Urothelium cell line (cell line): ENCODE measurements at regions not wholly inside any gene's neighbourhood (a gene's known extent, or its start where the extent isn't known, plus 50 kb on each side); places are given as distances from the start of the nearest gene placed in this dataset.
"Not testable (repeated sequence)": the region's sequence is repeated elsewhere in the genome, so short reads cannot be mapped to it uniquely, and the experiment has no call there.

Source experiments
- DNase-seq: peaks from one replicate; pipeline ENCODE4 v3.0.0; 2011; ENCODE audit warnings: low spot score, mixed read lengths
- FAIRE-seq: peaks from 2 replicates; lab custom pipeline; 2011; peaks lifted over from hg19 to GRCh38; lab: Jason Lieb, UNC

DNA sequence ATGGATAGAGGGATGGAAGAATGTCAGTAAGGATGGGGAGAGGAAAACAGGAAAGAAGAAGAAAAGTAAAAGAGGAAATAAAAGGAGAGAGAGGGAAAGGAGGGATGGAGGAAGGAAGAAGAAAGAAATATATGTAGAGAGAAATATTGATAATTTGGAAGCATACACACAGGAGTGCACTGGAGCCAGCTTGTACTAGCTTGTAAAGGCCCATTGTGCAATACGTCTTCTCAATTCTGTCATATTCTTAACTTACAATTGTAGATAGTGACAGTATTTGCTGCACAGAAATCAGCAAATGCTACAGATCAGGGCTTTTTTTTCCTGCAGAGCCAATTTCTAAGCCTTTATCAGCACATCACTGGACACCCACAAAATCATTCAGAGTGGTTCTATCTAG is 458.8 kb upstream of the WWC1 start:
- FAIRE-seq, result no peak

DNA sequence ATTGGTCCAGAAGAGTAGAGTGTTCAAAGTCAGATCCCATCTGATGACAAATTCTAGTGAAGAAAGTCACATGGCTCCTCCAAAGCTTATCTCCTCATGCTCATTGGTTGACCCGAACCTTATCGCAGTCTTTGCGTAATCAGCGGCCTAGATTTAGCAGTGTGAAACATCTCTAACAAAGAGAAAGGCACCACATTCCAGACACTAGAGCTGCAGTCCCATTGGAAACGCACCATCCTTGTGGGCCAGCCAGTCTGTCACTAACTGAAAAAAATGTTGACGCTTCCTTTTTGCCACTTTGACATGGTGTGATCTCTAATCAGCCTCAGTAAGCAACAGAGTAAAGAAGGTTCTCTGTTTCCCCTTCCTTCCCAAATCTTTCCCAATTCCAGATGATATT is 458.0 kb upstream of the WWC1 start:
- FAIRE-seq (no peak), DNase-seq (no peak)

More for the DNA sequence above, 458.8 kb upstream of the WWC1 start:
- no peak for DNase-seq

DNA sequence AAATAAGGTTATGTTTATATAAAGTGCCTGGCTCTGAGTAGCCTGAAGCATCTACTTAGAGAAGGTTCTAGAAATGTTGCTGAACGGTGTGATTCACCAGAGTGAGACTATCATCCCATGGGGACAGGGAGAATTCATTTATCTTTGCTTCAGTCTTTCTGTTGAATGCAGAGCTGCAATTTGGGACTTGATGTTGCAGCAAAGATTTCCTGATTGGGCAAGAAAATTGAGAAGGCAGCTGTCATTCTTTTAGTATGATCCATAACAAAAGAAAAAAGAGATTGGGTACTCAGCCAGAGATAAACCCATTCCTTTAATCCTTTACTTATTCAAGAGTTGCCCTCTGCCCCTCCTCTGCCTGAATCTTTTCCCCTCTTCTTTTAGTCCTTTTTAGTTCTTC is 456.3 kb upstream of the WWC1 start:
- DNase-seq (no peak), FAIRE-seq (no peak)

DNA sequence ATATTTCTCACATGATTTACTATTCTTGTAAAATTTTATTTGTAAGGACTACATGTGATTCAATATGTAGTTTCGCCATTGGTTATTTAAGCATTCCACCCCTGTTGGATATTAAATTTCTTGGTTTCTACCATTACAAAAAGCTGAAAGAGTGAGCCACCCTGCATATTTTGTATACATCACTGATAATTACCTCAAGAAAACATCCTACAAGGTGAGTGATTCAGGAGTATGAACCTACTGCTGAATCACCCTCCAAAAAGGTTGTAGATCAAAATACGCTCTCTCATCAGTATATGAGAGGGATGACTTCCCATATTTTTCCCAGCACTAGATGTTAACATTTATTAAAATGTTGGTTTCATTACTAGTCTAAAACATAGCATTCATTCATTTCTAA is 454.3 kb upstream of the WWC1 start:
- DNase-seq (no peak), FAIRE-seq (no peak)

DNA sequence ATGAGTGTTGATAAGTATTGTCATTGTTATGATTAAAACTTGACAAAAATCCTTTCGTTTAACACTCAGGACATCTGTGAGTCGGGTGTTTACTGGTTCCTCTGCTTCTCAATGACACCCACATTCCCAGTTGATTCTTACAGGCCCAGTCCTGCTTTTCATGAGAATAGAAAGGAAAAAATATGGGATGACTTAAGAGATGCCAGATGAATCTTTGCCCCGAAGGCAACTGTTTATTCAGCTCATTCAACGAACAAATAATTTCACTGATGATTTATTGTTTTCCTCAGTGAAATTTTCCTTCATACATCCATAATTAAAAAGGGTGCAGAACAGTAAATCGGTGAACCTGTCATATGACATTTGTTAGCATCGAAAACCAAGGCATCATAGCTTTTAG is 452.4 kb upstream of the WWC1 start:
- DNase-seq, result no peak
- FAIRE-seq, result no peak

DNA sequence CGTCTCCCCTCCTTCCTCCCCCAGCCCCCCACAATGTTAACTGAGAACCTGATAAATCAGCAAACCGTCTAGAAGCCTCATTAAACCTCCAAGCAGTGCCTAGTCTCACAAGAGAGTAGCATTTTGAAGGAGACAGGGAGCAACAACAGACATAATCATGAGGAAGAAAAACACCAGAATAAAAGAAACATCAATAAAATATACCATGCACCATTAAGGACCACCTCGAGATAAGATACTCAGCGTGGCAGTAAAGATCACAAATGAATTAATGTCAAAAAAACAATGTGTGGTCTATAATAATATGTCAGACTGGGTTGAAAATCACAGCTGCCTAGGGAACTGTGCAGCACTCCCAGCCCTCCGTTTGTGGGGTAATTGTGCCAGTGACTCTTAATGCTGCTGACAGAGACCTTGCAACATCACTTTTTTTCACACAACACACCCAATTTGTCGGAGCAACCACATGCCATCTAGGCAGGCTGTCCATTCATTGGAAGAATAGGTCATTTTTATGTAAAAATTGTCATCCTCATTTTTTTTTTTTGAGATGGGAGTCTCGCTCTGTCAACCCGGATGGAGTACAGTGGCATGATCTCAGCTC is 450.8 kb upstream of the WWC1 start:
- DNase-seq (no peak), FAIRE-seq (no peak)

DNA sequence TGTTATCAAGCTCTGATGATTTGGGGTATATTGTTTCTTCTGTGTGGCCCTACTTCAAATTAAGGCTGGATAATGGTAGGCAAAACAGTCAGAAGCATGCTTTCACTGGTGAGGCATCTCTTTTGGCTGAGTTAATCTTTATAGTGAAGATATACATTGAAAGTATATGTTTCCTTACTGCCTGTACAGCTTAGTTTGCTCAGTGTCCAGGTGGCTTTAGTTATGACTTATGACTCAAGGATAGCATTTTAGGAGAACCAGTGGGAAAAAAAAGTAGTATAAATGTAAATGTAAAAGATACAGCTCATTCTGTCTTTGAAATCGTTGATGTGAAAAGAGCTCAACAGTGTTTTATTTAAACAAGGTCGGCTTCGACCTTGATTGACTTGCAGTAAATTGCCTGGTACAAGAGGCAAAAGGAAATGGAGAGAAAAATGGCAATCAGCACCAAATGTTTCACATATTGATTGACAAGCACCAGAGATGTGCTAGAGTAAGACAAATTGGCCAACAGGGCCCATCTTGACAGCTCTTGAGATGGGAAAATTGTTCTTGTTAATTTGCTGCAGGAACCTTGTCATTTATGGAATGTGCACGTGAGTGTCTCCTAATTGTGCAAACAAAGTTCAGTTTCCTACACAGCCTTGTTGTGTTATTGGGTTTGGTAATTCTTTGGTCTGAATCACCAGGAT is 447.4 kb upstream of the WWC1 start:
- FAIRE-seq, result no peak
- no peak for DNase-seq

DNA sequence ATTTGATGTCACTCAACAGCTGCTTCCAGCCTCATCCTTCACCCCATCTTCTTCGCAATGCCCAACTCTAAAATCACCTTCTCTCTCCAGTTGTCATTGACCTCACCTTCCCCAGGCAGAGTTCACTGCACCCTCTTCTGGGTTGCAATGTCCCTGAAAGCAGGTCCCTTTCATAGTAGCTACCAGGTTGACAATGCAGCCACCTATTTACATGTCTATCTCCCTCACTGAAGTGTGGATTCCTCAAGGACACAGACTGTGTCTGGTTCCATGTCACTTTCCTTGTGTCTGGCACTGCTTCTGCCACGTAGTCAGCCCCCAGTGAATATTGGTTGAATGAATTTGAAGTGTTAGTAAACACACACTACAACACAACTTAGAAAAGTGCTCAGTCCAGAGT is 445.5 kb upstream of the WWC1 start:
- no peak for FAIRE-seq

DNA sequence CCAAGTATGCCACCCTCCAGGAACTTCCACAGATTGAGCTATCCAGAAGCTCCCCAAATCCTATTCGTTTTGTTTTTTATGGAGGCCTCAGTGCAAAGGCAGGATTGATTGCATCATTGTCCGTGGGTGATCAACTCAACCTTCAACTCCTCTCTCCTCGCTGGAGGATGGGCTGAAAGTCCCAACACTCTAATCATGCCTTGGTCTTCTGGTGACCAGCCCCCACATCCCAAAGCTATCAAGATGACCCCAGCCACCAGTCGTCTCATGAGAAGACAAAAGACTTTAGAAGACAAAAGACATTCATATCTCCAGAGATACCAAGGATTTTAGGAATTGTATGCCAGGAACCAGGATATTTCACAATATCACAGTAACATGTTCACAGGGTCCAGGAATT is 441.6 kb upstream of the WWC1 start:
- DNase-seq (no peak), FAIRE-seq (no peak)

More for the DNA sequence above, 445.5 kb upstream of the WWC1 start:
- no peak for DNase-seq

DNA sequence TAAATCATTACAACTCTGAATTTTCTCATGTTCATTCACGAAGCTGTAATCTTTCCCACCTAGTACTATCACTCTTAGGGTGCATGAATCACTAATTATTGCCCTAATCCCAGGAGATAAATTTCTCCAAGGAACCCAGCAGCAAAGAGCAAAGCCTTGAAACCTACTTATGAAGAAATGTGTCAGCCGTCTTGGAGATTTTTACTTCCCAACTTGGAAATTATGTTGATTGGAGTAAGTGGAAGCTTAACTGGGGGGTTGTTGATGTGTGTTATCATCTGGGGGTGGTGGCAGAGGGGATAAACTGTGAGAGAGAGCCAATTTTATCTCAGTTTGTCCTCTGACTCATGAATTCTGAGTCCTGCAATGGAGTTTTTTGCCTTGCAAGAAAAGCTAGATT is 440.5 kb upstream of the WWC1 start:
- DNase-seq (no peak), FAIRE-seq (no peak)

DNA sequence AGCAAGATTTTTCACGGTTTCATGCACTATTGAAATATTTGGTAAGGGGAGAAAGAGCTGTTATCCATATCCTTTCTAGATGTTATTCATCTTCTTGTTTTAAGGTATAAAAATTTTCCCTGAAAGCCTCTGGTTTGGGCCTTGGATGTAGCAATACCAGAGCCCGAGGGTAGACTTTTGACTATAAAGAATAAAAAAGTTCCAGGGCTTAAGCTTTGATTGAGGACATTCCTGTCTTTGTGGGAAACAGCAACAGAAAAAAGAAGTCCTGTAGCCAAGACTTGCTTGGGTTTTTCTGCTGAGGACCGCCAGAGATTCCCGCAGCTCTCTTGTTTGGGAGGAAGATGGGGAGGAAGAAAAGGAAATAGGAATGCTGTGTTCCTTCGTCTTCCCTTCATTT is 440.0 kb upstream of the WWC1 start:
- no peak for FAIRE-seq

DNA sequence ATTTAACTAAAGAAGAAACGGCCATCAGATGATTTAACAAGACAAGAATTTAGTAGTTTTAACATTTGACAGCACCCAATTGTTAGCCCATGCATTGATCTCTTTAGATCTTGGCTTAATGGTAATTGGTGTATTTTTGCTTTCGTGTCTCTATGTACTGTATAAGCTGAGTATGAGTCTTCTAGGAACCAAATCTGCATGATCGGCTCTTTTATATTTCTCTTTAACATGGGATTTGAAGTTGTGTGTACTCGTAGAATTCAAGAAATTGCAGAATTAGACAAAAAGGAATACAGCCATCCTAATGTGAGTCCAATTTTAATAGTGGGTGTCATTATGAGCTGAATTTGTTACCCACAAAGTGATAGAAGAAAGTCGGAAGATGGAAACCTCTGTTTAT is 438.9 kb upstream of the WWC1 start:
- FAIRE-seq (no peak), DNase-seq (no peak)

More for the DNA sequence above, 440.0 kb upstream of the WWC1 start:
- no peak for DNase-seq

DNA sequence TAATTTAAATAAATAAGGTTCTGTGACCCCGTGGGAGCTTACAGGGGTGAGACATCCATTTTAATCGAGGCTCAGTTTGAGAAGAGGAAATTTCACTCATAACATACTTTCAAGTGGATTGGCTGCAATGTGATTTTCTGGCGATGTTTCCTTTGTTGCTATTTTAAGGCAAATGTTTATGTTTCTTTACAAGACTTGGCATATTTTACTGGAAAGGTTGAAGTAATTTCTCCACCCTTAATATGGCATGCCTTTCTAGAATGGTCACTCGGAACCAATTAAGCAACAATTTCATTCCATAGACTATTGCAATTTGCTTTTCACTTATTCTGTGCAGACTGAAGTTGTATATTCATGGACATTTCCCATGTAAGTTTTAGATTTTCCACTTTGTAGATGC is 438.0 kb upstream of the WWC1 start:
- DNase-seq, result no peak
- no peak for FAIRE-seq

DNA sequence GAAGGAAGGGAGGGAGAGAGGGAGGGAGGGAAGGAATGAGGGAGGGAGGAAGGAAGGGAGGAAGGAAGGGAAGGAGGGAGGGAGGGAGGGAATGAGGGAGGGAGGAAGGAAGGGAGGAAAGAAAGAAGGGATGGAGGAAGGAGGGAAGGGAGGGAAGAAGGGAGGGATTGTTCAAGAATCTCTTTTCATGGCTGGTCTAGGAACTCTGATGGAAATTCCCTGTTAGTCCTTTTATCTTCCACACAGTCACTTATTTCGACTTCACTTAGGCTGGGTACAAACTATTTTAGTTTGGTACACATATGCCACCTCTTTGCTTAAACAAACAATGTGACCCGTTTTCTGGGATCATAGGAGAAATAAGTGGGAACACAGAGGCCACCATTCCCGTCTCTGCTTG is 435.6 kb upstream of the WWC1 start:
- DNase-seq (no peak), FAIRE-seq (no peak)

DNA sequence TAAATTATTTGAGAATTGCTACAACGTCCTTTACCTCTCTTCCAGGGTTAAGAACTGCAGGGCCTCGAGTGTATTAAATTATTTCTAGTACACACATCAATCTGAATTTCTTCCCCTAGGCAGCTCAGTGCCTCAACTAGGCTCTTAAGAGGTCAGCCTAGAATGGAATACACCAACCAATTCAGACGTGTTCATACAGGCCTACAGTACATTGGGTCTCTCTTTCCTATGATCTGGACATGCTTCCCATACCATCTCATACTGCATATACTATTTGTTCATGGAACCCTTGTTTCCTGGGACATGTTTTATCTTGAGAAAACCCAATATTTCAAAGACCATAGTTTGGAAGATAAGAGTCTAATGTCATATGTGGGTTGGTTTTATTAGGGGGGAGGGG is 434.1 kb upstream of the WWC1 start:
- FAIRE-seq (no peak), DNase-seq (no peak)

DNA sequence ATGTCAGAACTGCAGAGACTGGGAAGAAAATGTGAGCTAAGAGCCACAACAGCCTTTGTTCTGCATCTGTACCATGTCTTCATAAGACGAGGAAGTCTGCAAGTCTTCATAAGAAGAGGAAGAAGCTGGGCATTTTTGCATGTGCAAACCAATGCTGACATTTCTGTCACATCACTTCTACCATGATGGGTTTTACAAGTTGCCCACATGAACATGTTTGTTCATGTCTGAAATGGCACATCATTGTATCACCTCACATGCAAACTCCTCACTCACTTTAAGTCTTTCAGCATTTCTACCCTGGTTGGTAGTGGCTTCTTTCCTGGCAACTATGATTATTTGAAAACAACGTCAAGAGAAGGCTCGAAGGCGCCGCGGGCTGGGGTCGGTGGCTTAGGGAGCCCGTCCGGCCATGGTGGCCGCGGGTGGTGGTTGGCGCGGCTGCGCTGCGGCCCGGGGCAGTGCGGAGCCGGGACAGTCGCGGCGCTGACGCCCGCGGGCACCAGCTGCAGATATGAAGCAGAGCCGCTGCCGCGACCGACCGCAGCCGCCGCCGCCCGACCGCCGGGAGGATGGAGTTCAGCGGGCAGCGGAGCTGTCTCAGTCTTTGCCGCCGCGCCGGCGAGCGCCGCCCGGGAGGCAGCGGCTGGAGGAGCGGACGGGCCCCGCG is 433.1 kb upstream of the WWC1 start:
- DNase-seq, FAIRE-seq: not testable (repeated sequence)

DNA sequence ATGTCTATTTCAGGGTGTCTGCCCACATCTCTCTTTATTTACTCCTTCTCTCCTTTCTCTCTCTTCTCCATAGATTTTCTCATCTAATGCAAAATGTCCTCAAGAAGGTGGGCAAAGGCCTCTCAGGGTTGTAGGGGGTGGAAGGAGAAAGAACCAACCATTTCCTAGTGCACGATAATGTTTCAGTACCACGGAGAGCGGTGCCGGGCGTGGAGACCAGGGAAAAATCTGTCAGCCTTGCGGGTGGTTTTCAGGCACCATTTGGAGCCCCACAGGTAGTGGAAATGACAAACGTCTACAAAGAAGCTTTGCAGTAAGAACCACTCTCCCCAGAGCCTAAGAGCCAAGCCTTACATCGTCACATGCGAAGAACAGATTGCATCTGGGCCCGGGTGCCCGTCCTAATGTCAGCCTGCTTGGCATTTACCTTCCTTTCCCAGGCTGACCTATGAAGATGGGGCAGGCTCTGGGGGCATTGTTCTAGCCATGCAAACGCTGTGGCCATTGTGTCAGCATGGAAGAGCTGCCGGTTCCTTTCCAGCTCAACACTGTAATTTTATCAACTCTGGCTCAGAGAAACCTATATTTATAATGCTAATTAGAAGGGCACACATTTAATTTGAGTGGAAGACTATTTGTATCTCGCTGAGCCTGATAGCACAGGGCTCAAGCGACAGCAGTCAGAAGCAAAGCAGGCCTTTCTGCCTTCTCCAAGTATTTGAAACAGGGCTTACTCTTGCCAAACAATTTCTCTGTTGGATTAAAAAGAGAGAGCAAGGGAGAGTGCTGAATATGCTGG is 430.1 kb upstream of the WWC1 start:
- FAIRE-seq (no peak), DNase-seq (peak; percentile 18)

DNA sequence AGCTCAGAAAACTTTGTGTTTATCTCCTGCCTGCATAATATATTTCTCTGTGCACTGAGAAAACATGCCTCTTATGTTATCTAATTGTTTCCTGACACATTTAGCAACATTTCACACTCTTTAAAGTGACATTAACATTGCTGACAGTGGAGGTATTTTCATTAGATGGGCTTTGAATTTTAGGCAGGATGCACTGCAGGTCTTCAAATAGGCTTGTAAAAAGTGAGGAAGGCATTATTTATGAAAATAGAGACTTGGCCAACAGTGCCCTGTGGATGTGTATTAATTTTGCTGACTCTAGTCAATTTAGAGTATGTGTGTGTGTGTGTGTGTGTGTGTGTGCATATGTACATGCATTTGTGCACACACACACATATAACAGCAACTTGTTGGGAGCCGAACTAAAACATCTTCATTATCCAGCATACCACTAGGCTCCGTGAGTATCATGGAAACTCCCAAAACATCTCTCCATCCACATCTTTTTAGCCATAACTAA is 429.5 kb upstream of the WWC1 start:
- FAIRE-seq (no peak), DNase-seq (no peak)

DNA sequence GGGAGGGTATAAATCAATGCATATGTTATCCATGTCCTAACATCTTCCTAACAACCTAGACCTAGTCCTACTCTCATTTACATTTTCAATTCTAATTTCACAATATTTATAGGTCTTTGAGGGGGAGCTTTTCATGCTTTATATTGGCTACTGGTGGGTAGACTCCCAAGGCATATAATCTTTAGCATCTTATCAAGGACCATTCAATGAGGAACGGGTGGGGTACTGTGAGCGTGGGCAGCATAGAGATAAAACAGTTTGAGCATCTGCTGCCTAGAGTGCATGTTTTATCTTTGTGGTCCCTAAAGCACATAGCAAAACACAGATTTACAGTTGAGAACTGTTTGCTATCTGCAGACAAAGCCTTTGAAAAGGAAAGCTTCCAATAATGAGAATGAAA is 427.6 kb upstream of the WWC1 start:
- FAIRE-seq, result no peak

DNA sequence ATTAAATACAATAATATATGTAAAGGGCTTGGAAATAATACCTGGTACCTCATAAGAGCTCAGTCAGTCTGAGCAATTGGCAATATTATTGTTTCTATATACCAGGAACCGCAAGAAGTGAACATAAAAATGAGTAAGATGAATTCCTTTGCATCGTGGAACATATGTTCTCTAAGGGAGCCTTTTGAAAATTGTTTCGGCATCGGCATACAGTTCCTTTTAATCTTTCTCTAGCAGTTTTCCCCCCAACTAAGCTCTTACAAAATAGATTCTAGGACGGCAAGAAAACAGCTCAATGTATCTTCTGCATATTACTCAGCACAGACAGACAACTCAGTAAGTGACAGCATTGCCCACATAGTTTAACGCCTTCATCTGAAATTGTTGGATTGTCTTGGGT is 426.6 kb upstream of the WWC1 start:
- FAIRE-seq (no peak), DNase-seq (no peak)

More for the DNA sequence above, 427.6 kb upstream of the WWC1 start:
- DNase-seq, result no peak

DNA sequence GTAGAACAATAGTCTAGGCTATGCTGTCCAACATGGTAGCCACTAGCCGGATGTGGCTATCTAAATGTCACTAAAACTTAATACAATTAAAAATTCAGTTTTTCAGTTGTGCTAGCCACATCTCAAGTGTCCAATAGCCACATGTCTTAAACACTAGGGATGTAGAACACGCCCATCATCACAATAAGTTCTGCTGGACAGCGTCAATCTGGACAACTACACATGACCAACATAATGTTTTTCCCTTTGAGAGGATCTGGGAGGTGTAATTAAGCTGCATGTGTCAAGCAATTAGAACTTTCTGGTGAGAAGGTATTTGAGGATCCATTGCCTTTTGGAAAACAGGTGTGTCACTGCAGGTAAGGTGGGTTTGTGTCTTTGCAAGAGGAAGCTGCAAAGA is 424.6 kb upstream of the WWC1 start:
- DNase-seq (no peak), FAIRE-seq (no peak)
